K562 (cell line): ENCODE measurements at regions not wholly inside any gene's neighbourhood (a gene's known extent, or its start where the extent isn't known, plus 50 kb on each side); places are given as distances from the start of the nearest gene placed in this dataset.

Source experiments
- ARNT ChIP-seq, 2 experiments: fragments of 450-650 bp; IDR thresholded peaks; 2 replicates each; pipeline ENCODE4 v1.6.1; 2016; ENCODE audit warnings: mild to moderate bottlenecking in 1 of 2
- CEBPB ChIP-seq: fragments of 450-650 bp; IDR thresholded peaks from 2 replicates; pipeline ENCODE4 v1.6.1; 2016; ENCODE audit warnings: missing genetic modification characterization, missing compliant biosample characterization
- HDGF ChIP-seq: fragments of 450-650 bp; IDR thresholded peaks from 2 replicates; pipeline ENCODE4 v1.6.1; 2016
- HIVEP1 ChIP-seq: fragments of 250-450 bp; sonication (Bioruptor Pico); IDR thresholded peaks from 2 replicates; pipeline ENCODE4 v1.4.0; 2020; ENCODE audit warnings: mild to moderate bottlenecking
- KAT8 ChIP-seq: fragments of 450-650 bp; IDR thresholded peaks from 2 replicates; pipeline ENCODE4 v1.6.1; 2016; ENCODE audit warnings: low read depth, mild to moderate bottlenecking
- KDM4B ChIP-seq, 2 experiments: fragments of 450-650 bp in 1 of 2; sonication (generic) in 1 of 2; IDR thresholded peaks; 2 replicates each; pipeline ENCODE4 v1.6.1; 2016 to 2017; ENCODE audit warnings: borderline replicate concordance in 2 of 2, antibody characterized with exemption in 1 of 2, low read depth in 1 of 2, mild to moderate bottlenecking in 1 of 2
- KDM5B ChIP-seq: fragments of 200-600 bp; sonication (generic); IDR thresholded peaks from 2 replicates; pipeline ENCODE4 v1.6.1; 2012; ENCODE audit warnings: low read depth, mild to moderate bottlenecking, moderate library complexity, low read length, control low read depth, inconsistent platforms; ENCODE audit not compliant: insufficient replicate concordance
- LCOR ChIP-seq: sonication (generic); formaldehyde crosslinking; IDR thresholded peaks from 2 replicates; pipeline ENCODE4 v1.8.0; 2022; ENCODE audit warnings: mild to moderate bottlenecking, missing genetic modification reagents
- PHF8 ChIP-seq: fragments of 200-600 bp; sonication (generic); IDR thresholded peaks from 2 replicates; pipeline ENCODE4 v1.6.1; 2012; ENCODE audit warnings: mixed run types, mild to moderate bottlenecking, inconsistent platforms, low read length, moderate library complexity, borderline replicate concordance
- PML ChIP-seq: IDR thresholded peaks from 2 replicates; pipeline ENCODE4 v1.6.1; 2012; ENCODE audit warnings: low read length, inconsistent platforms
- POU5F1 ChIP-seq: fragments of 150-350 bp; IDR thresholded peaks from 2 replicates; pipeline ENCODE4 v1.6.1; 2014; ENCODE audit warnings: borderline replicate concordance, low read length, low read depth, mild to moderate bottlenecking; ENCODE audit not compliant: partially characterized antibody
- RBM17 ChIP-seq: fragments of 200-400 bp; formaldehyde crosslinking; IDR thresholded peaks from 2 replicates; pipeline ENCODE4 v1.6.1; 2017; ENCODE audit warnings: low read depth, mild to moderate bottlenecking, low read length, borderline replicate concordance
- ZNF134 ChIP-seq: fragments of 250-450 bp; sonication (Bioruptor Pico); conservative IDR thresholded peaks from 2 replicates; pipeline ENCODE4 v1.4.0; 2020
- ZNF583 ChIP-seq: fragments of 250-450 bp; sonication (Bioruptor Pico); IDR thresholded peaks from 2 replicates; pipeline ENCODE4 v1.4.0; 2020
- ZNF76 ChIP-seq: fragments of 250-450 bp; sonication (Bioruptor Pico); IDR thresholded peaks from 2 replicates; pipeline ENCODE4 v1.4.0; 2020; ENCODE audit warnings: mild to moderate bottlenecking, moderate library complexity, borderline replicate concordance
- TF ChIP-seq, protein P1 (sequence below), 2 experiments: fragments of 150-350 bp in 1 of 2; IDR thresholded peaks; 2 replicates each; pipeline ENCODE4 v1.6.1; 2012 to 2016; ENCODE audit warnings: low read depth in 2 of 2, low read length in 2 of 2, mild to moderate bottlenecking in 1 of 2, moderate library complexity in 1 of 2
- TF ChIP-seq, protein P2 (sequence below): IDR thresholded peaks from 2 replicates; pipeline ENCODE4 v1.6.1; 2012; ENCODE audit warnings: low read depth, low read length, improper control_type of control experiment, borderline replicate concordance
- TF ChIP-seq, protein P3 (sequence below): sonication (generic); formaldehyde crosslinking; IDR thresholded peaks from 2 replicates; pipeline ENCODE4 v1.8.0; 2022; ENCODE audit warnings: mild to moderate bottlenecking, low read depth, missing genetic modification reagents
- TF ChIP-seq, protein P4 (sequence below), 3 experiments: fragments of 200-800 bp in 1 of 3; sonication (Bioruptor generic) in 1 of 3; sonication (generic) in 1 of 3; formaldehyde crosslinking in 1 of 3; IDR thresholded peaks; 2 replicates each; pipeline versions ENCODE4 v1.6.1 to v1.8.0; 2016 to 2022; ENCODE audit warnings: mild to moderate bottlenecking in 2 of 3, missing compliant biosample characterization in 2 of 3, missing genetic modification characterization in 2 of 3, missing genetic modification reagents in 1 of 3

DNA sequence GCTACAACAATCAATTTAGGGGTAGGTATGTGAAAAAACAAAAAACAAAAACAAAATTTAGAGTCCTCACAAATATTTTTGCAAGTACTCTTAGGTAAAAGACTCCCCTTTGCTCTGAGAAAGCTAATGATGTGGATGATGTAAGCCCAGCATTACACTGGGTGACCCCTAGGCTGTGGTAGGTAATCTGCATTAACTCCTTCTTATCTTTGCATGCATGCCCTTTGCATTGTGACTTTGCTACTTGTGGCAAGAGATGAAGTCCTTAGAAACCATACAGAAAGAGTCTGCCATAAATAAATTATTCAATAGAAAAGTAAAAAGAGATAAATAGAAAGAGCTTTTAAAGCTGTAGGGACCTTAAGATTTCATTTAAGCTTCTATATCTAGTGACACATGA, 159.7 kb upstream of the MBNL1 start (continued):
- TF ChIP-seq POU5F1 = no peak
- TF ChIP-seq ZNF134 = no peak
- TF ChIP-seq, protein P1, sequence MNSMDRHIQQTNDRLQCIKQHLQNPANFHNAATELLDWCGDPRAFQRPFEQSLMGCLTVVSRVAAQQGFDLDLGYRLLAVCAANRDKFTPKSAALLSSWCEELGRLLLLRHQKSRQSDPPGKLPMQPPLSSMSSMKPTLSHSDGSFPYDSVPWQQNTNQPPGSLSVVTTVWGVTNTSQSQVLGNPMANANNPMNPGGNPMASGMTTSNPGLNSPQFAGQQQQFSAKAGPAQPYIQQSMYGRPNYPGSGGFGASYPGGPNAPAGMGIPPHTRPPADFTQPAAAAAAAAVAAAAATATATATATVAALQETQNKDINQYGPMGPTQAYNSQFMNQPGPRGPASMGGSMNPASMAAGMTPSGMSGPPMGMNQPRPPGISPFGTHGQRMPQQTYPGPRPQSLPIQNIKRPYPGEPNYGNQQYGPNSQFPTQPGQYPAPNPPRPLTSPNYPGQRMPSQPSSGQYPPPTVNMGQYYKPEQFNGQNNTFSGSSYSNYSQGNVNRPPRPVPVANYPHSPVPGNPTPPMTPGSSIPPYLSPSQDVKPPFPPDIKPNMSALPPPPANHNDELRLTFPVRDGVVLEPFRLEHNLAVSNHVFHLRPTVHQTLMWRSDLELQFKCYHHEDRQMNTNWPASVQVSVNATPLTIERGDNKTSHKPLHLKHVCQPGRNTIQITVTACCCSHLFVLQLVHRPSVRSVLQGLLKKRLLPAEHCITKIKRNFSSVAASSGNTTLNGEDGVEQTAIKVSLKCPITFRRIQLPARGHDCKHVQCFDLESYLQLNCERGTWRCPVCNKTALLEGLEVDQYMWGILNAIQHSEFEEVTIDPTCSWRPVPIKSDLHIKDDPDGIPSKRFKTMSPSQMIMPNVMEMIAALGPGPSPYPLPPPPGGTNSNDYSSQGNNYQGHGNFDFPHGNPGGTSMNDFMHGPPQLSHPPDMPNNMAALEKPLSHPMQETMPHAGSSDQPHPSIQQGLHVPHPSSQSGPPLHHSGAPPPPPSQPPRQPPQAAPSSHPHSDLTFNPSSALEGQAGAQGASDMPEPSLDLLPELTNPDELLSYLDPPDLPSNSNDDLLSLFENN (IDR thresholded peaks at IDR 0.05; ENCODE audit: low read depth in 2 of 2, low read length in 2 of 2) = peak in 1 of 2 experiments; percentile 80; a peak in 2 of 4 replicates
- no peak for TF ChIP-seq HIVEP1 (CRISPR knock-in tag)
- no peak for TF ChIP-seq KAT8
- TF ChIP-seq KDM4B (IDR thresholded peaks at IDR 0.05; ENCODE audit: borderline replicate concordance in 2 of 2, low read depth in 1 of 2) = no peak
- no peak for TF ChIP-seq LCOR (CRISPR knock-in tag)
- TF ChIP-seq ZNF76 (CRISPR knock-in tag) = no peak
- TF ChIP-seq ZNF583 (CRISPR knock-in tag) = no peak
- TF ChIP-seq, protein P2, sequence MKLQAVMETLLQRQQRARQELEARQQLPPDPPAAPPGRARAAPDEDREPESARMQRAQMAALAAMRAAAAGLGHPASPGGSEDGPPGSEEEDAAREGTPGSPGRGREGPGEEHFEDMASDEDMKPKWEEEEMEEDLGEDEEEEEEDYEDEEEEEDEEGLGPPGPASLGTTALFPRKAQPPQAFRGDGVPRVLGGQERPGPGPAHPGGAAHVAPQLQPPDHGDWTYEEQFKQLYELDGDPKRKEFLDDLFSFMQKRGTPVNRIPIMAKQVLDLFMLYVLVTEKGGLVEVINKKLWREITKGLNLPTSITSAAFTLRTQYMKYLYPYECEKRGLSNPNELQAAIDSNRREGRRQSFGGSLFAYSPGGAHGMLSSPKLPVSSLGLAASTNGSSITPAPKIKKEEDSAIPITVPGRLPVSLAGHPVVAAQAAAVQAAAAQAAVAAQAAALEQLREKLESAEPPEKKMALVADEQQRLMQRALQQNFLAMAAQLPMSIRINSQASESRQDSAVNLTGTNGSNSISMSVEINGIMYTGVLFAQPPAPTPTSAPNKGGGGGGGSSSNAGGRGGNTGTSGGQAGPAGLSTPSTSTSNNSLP = peak; percentile 89
- peak; percentile 74 for TF ChIP-seq CEBPB
- TF ChIP-seq, protein P3, sequence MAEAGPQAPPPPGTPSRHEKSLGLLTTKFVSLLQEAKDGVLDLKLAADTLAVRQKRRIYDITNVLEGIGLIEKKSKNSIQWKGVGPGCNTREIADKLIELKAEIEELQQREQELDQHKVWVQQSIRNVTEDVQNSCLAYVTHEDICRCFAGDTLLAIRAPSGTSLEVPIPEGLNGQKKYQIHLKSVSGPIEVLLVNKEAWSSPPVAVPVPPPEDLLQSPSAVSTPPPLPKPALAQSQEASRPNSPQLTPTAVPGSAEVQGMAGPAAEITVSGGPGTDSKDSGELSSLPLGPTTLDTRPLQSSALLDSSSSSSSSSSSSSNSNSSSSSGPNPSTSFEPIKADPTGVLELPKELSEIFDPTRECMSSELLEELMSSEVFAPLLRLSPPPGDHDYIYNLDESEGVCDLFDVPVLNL (CRISPR knock-in tag) = no peak
- TF ChIP-seq HDGF = no peak
- TF ChIP-seq ARNT (IDR thresholded peaks at IDR 0.05) = peak in 1 of 2 experiments; percentile 91; a peak in 2 of 4 replicates
- TF ChIP-seq KDM5B = no peak
- TF ChIP-seq RBM17 = no peak
- TF ChIP-seq, protein P4, sequence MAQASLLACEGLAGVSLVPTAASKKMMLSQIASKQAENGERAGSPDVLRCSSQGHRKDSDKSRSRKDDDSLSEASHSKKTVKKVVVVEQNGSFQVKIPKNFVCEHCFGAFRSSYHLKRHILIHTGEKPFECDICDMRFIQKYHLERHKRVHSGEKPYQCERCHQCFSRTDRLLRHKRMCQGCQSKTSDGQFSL (CRISPR knock-in tag; IDR thresholded peaks at IDR 0.05) = no peak
- TF ChIP-seq, protein P4 (tag; IDR thresholded peaks at IDR 0.05) = no peak
- no peak for TF ChIP-seq PHF8
- TF ChIP-seq PML = peak; percentile 64; the same call in 1 of the 2 replicates
